HepG2 (cell line): ENCODE measurements at regions not wholly inside any gene's neighbourhood (a gene's known extent, or its start where the extent isn't known, plus 50 kb on each side); places are given as distances from the start of the nearest gene placed in this dataset.

Experiments
- ATAC-seq: fragments of 200-7000 bp; cut with Tn5 transposase; 3 replicates; pipeline ENCODE4 v1.9.1; 2020; ENCODE audit warnings: mild to moderate bottlenecking, moderate library complexity
- BruUV-seq: library from RNA; stranded (reverse); fragments of 400-500 nt; replicated peaks from 2 replicates; lab custom pipeline; 2021; lab: Mats Ljungman, UMichigan
- CTCF ChIA-PET: fragments of 300-600 bp; formaldehyde crosslinking; extraction: SDS; loops from one replicate; lab custom pipeline; 2021; ENCODE audit warnings: low total read pairs, inconsistent platforms, low intra/inter-chr PET ratio; lab: Yijun Ruan, JAX
- POLR2A ChIA-PET: fragments of 350-600 bp; sonication (Branson Sonifier 250); formaldehyde crosslinking; loops from one replicate; lab custom pipeline; 2020; ENCODE audit warnings: antibody characterized with exemption, inconsistent platforms; lab: Yijun Ruan, JAX
- DNase-seq: peaks from one replicate; pipeline ENCODE4 v3.0.0-alpha.2; 2015; ENCODE audit warnings: low spot score
- FAIRE-seq: peaks from 3 replicates; lab custom pipeline; 2011; peaks lifted over from hg19 to GRCh38; lab: Jason Lieb, UNC
- H2AFZ ChIP-seq: one replicate; pipeline ENCODE4 v1.6.1; 2011; ENCODE audit warnings: low read length, inconsistent platforms
- H3K27ac ChIP-seq: fragments of 300-600 bp; 3 replicates; pipeline ENCODE4 v1.8.0; 2011; ENCODE audit warnings: mixed run types, mild to moderate bottlenecking, mixed read lengths, low read length, inconsistent platforms; ENCODE audit not compliant: insufficient read depth; ENCODE audit errors: extremely low read length
- H3K27me3 ChIP-seq, 2 experiments: fragments of 200-600 bp in 1 of 2; 2 replicates in 1 of 2; 3 replicates in 1 of 2; pipeline versions ENCODE4 v1.6.0 to v1.8.0; 2011; ENCODE audit warnings: low read length in 2 of 2, mild to moderate bottlenecking in 2 of 2, moderate library complexity in 2 of 2, inconsistent platforms in 1 of 2; ENCODE audit not compliant: insufficient read depth in 2 of 2, control insufficient read depth in 1 of 2
- H3K36me3 ChIP-seq, 2 experiments: fragments of 200-600 bp in 1 of 2; replicated peaks in 1 of 2; 2 replicates in 1 of 2; 3 replicates in 1 of 2; pipeline versions ENCODE4 v1.5.1 to v1.8.0; 2011; ENCODE audit warnings: low read length in 2 of 2, inconsistent platforms in 1 of 2; ENCODE audit not compliant: insufficient read depth in 2 of 2, control insufficient read depth in 1 of 2
- H3K4me1 ChIP-seq: 2 replicates; pipeline ENCODE4 v1.5.1; 2012; ENCODE audit warnings: low read length, inconsistent platforms; ENCODE audit not compliant: insufficient read depth
- H3K4me2 ChIP-seq: 2 replicates; pipeline ENCODE4 v1.6.0; 2011; ENCODE audit warnings: low read depth, low read length, inconsistent platforms
- H3K4me3 ChIP-seq, 3 experiments: fragments of 200-600 bp in 1 of 3; sonication (generic), shearing (Covaris generic) in 1 of 3; replicated peaks in 1 of 3; 2 replicates each; pipeline ENCODE4 v1.5.1; 2011 to 2016; ENCODE audit warnings: low read length in 3 of 3, inconsistent platforms in 2 of 3, low read depth in 2 of 3, mild to moderate bottlenecking in 2 of 3, control low read depth in 1 of 3, mixed read lengths in 1 of 3; ENCODE audit not compliant: insufficient read depth in 1 of 3
- H3K79me2 ChIP-seq: one replicate; pipeline ENCODE4 v1.6.1; 2011; ENCODE audit warnings: low read length, inconsistent platforms; ENCODE audit not compliant: insufficient read depth
- H3K9ac ChIP-seq: 2 replicates; pipeline ENCODE4 v1.6.0; 2011; ENCODE audit warnings: mild to moderate bottlenecking, low read depth, low read length, inconsistent platforms; ENCODE audit not compliant: insufficient read depth
- H3K9me3 ChIP-seq: 2 replicates; pipeline ENCODE4 v1.5.1; 2012; ENCODE audit warnings: mild to moderate bottlenecking, low read length
- H4K20me1 ChIP-seq: 2 replicates; pipeline ENCODE4 v1.6.0; 2011; ENCODE audit warnings: inconsistent platforms, mild to moderate bottlenecking, low read length, moderate library complexity; ENCODE audit not compliant: insufficient read depth
- ELF3 ChIP-seq: IDR thresholded peaks from 2 replicates; pipeline ENCODE4 v1.6.1; 2016; ENCODE audit warnings: missing genetic modification reagents, missing compliant biosample characterization
- FOXK1 ChIP-seq: sonication (generic); formaldehyde crosslinking; IDR thresholded peaks from 2 replicates; pipeline ENCODE4 v1.4.0; 2020; ENCODE audit warnings: low read depth, missing genetic modification reagents, borderline replicate concordance
- MAFF ChIP-seq: IDR thresholded peaks from 2 replicates; pipeline ENCODE4 v1.6.1; 2011; ENCODE audit warnings: low read depth, low read length, improper control_type of control experiment
- MED1 ChIP-seq: sonication (generic); formaldehyde crosslinking; IDR thresholded peaks from 2 replicates; pipeline ENCODE4 v1.4.0; 2020; ENCODE audit warnings: missing genetic modification reagents
- MYPOP ChIP-seq: sonication (generic); formaldehyde crosslinking; IDR thresholded peaks from 2 replicates; pipeline ENCODE4 v1.8.1; 2023; ENCODE audit warnings: mild to moderate bottlenecking, moderate library complexity, missing genetic modification reagents
- PRDM10 ChIP-seq: sonication (generic); formaldehyde crosslinking; IDR thresholded peaks from 2 replicates; pipeline ENCODE4 v1.4.0; 2020; ENCODE audit warnings: low read depth, missing genetic modification reagents
- RFXAP ChIP-seq: sonication (generic); formaldehyde crosslinking; IDR thresholded peaks from 2 replicates; pipeline ENCODE4 v1.4.0; 2020; ENCODE audit warnings: missing genetic modification reagents, borderline replicate concordance
- SMAD1 ChIP-seq: sonication (generic); formaldehyde crosslinking; IDR thresholded peaks from 2 replicates; pipeline ENCODE4 v1.4.0; 2020; ENCODE audit warnings: missing genetic modification reagents, low read depth, mild to moderate bottlenecking, borderline replicate concordance
- SYNCRIP ChIP-seq: fragments of 200-400 bp; formaldehyde crosslinking; IDR thresholded peaks from 2 replicates; pipeline ENCODE4 v1.6.1; 2018; ENCODE audit warnings: mild to moderate bottlenecking, low read depth, low read length; ENCODE audit not compliant: insufficient read depth
- ZNF512 ChIP-seq: sonication (generic); formaldehyde crosslinking; IDR thresholded peaks from 2 replicates; pipeline ENCODE4 v1.4.0; 2020; ENCODE audit warnings: mild to moderate bottlenecking, missing genetic modification reagents
- ZNF768 ChIP-seq: sonication (generic); formaldehyde crosslinking; IDR thresholded peaks from 2 replicates; pipeline ENCODE4 v1.4.0; 2020; ENCODE audit warnings: missing genetic modification reagents
- WGBS: methylation state at CpG from one replicate; pipeline ENCODE4 v1.1.6; 2017; ENCODE audit warnings: low lambda C conversion rate; 5-methylcytosine and 5-hydroxymethylcytosine counted together
- in situ Hi-C: cut with HindIII; loops from 2 replicates; pipeline ENCODE4 v1.10.0; 2017; ENCODE audit warnings: low pct_unique_long_range_greater_than_20kb; ENCODE audit not compliant: extremely low pct_ligation_motif_present
- intact Hi-C: fragments of 100-400 bp; cut with micrococcal nuclease; formaldehyde crosslinking; loops from one replicate; pipeline ENCODE4 v1.10.0; 2022; ENCODE audit not compliant: unreplicated experiment

GRCh38 chr11:25625094-25625493 is 706.8 kb upstream of the ANO3 start:
- intact Hi-C loops: no loop called here
- no peak for TF ChIP-seq MAFF
- TF ChIP-seq RFXAP: no peak
- TF ChIP-seq ZNF512 (CRISPR knock-in tag): no peak
- TF ChIP-seq MED1 (CRISPR knock-in tag): no peak
- TF ChIP-seq PRDM10 (CRISPR knock-in tag): no peak
- TF ChIP-seq MYPOP (CRISPR knock-in tag): no peak
- no peak for TF ChIP-seq ELF3 (CRISPR knock-in tag)
- no peak for TF ChIP-seq ZNF768 (CRISPR knock-in tag)
- TF ChIP-seq SMAD1: no peak
- no peak for TF ChIP-seq SYNCRIP
- no peak for TF ChIP-seq FOXK1
- DNase-seq (no peak), ATAC-seq (no peak), FAIRE-seq (no peak)
- Histone ChIP-seq H3K27ac (no peak overlapping the region), H3K4me2 (no peak overlapping the region), H3K36me3 (no peaks in the 10 kb centered on the region), H3K4me3 (no peak overlapping the region), H3K79me2 (no peaks in the 10 kb centered on the region), H3K9ac (no peak overlapping the region), H2AFZ (no peak overlapping the region), H3K27me3 (no peaks in the 10 kb centered on the region), H4K20me1 (no peaks in the 10 kb centered on the region), H3K4me1 (no peaks in the 10 kb centered on the region), H3K9me3 (peaks cover 37% of the 10 kb centered on the region)
- POLR2A ChIA-PET: no interaction called here
- CTCF ChIA-PET: no interaction called here
- BruUV-seq: no TSS peak
- in situ Hi-C loops: no loop called here
- WGBS: 35% methylated on average over 3 of the region's 3 CpGs
